HG03039 (cell line): ENCODE measurements at regions not wholly inside any gene's neighbourhood (a gene's known extent, or its start where the extent isn't known, plus 50 kb on each side); places are given as distances from the start of the nearest gene placed in this dataset.
"Not testable (repeated sequence)": the region's sequence is repeated elsewhere in the genome, so short reads cannot be mapped to it uniquely, and the experiment has no call there.

Experiments used
- ATAC-seq: cut with Tn5 transposase; IDR thresholded peaks from one replicate; pipeline ENCODE4 v1.9.1; 2021; ENCODE audit warnings: mild to moderate bottlenecking, moderate library complexity; ENCODE audit not compliant: unreplicated experiment

DNA sequence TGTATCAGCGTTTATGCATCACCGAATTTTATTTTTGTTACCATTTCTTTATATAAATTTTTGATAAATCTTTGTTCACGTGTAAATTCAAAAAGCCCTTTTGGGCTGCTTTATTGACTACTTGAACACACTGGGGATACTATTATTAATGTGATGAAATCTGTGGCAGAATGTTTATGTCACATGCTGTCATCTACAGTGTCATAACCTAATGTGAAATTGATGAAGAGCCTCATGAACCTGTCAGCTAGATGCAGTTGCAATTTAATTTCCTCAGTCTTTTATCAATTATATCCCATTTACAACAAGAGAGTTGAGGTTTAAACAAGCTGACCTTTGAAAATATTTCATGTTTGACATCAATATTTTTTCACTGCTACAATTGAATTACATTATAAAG lies 1100.4 kb upstream of the COX7C start:
- no peak for ATAC-seq

DNA sequence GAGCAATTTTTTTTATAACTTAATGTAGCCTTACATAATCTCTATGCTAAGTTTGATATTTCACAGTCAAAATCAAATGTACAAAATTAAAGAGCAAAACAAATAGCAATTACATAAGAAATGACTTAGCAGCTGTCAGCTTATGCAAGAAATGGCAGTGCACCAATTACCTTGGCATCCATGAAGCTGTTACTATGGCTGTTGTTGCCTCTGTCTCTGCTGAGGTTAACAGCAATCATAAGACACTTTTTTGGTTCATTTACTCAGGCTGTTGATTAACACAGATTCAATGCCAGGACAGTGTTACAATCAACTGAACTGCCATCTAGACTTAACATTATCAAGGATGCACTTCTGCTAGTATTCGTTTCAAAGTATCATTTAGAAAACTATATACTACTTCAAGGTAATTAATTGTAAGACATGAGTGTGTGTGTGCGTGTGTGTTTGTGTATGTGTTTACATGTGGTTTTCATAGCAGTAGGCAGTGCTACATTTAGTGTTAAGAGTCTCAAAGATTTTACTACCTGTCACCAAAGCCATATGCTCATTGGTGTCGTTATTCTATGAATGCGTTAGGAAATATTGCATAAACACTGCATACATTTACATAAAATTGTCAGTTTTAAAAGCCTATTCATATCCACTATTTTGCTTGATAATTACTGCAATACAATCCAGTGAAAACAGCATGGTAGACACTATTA lies 1084.2 kb upstream of the COX7C start:
- ATAC-seq: no peak

DNA sequence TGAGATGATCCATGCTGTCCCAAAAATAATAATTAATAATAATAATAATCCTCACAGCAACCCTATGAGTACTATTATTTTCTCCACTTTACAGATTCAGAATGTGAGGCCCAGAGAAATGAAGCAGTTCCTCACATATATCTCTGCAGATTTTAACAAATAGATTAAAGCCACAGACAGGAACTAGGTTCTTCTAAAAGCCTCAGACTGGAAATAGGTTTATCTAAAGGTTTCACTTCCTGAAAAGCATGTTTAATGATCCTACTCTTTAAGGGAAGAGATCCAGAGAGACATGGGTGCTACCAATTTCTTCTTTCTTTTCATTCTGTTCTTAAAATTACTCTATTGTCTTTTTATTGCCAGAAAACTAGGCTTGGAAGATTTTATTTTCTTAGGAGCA lies 1079.4 kb upstream of the COX7C start:
- no peak for ATAC-seq

DNA sequence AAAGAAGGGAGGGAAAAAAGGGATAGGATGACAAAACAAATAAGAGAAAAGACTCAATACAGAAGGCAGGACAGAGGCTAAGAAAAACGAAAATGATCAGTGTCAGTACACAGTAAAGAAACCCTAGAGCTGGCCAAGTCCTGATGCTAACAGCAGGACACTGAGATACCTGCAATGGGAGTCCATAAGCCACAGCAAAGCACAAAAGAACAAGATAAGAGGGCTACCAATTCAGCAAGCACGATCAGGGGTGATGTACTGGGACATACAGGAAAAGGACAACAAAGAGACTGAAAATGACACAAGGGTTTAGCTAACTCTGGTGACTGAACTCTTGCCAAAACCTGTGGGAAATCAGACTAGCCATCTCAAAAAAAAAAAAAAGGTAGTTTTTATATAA lies 1072.6 kb upstream of the COX7C start:
- no peak for ATAC-seq

DNA sequence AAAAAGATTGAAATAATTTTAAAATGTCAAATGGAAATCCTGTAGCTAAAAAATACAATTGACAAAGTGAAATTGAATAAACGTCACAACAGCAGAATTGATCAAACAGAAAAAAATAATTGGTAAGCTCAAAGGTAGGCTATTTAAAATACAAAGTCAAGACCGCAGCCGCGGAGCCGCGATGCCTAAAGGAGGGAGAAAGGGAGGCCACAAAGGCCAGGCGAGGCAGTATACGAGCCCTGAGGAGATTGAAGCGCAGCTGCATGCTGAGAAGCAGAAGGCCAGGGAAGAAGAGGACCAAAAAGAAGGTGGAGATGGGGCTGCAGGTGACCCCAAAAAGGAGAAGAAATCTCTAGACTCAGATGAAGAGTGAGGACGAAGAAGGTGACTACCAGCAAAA lies 1068.5 kb upstream of the COX7C start:
- ATAC-seq: no peak

DNA sequence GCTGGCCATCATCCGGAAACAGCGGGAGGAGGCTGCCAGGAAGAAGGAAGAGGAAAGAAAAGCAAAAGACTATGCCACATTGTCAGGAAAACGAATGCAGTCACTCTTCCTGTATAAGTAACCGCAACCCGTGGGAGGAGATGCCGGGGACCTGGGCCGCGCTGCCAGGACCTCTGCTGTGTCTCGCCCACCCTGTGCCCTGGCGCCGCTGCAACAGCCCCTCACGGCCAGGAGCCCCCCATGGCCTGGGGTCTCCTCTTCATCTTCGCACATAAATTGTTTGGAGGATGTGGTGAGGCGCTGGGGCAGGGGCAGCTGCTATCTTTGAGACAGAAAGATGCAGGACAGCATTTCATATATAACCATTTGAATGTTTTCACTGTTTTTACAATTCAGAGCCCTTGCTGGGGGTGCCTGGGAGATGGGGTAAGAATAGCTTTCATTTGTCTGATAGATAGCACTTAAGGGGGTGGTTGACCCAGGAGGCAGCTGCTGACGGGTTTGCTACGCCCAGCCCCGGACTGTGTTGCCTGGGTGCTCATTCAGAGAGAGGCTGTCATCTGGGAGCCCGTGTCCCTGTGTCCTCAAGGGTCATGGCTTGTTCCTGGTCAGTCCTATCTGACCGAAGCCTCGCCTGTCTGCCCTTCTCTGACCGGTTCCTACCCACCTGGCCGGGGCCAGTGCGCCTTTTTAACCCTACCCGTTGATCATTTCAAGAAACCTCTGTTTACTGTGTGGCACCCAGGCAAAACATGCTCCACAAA lies 1067.7 kb upstream of the COX7C start:
- ATAC-seq: no peak

DNA sequence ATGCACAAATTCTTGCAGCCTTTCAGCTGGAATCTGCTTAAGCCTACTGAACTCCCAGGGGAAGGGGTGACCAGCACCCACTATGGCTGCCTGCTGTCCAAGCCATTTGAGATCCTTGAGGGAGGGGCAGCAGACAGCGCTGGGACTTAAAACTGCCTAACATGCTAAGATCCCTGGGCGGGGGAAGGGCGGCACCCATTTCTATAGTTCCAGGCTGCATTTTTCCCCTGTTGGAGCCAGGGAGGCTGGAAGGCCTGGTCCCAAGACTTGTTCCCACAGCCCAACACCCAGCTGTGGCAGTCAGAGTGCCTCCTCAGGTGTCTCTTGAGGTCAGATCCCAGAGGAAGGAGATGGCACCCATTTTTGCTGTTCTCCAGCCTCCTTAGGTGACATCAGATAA lies 1061.3 kb upstream of the COX7C start:
- ATAC-seq: no peak

DNA sequence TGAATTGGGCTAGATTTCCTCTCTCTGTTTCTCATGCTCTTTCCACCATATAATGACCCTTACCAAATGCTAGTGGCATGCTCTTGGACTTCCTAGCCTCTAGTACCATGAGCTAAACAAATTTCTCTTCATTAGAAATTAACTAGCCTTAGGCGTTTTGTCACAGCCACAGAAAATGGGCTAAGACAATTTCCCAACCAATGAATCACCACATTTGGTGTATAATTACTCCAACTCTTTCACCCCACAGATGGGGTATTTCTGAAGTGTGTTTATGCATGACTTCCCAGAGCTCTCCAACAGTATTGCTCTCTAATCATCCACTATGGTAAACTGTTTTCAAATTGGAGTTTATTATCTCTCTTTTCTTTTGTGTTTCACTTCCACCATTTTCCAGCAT lies 1041.1 kb upstream of the COX7C start:
- ATAC-seq: no peak

DNA sequence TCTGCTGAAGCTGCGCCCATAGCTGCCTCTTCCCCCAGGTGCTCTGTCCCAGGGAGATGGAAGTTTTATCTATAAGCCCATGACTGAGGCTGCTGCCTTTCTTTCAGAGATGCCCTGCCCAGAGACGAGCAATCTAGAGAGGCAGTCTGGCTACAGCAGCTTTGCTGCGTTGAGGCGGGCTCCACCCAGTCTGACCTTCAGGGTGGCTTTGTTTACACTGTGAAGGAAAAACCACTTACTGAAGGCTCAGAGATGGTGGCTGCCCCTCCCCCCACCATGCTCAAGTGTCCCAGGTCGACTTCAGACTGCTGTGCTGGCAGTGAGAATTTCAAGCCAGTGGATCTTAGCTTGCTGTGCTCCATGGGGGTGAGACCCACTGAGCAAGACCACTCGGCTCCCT lies 1029.9 kb upstream of the COX7C start:
- ATAC-seq: not testable (repeated sequence)

DNA sequence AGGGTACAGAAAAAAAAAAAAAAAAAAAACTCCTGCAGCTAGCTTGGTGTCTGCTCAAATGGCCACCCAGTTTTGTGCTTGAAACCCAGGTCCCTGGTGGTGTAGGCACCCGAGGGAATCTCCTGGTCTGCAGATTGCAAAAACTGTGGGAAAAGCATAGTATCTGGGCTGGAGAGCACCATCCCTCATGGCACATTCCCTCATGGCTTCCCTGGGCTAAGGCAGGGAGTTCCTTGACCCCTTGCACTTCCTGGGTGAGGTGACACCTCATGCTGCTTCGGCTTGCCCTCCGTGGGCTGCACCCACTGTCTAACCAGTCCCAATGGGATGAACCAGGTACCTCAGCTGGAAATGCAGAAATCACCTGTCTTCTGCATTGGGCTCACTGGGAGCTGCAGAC lies 1029.5 kb upstream of the COX7C start:
- not testable (repeated sequence) for ATAC-seq

DNA sequence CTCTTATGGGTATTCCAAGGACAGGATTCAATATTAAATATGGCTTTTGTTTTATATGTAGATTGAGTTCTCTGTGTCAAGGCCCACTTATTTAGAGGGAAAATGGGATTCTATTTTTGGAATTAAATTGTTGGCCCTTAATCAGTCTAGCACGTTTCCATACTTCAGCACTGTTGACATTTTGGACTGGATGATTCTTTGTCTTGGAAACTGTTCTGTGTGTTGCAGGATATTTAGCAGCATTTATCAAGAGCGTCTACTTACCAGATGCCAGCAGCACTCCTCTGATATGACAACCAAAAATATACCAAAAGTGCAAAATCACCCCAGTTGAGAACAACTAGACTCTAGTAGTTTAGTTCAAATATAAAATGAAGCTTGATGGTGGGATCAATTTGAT lies 1027.0 kb upstream of the COX7C start:
- no peak for ATAC-seq

DNA sequence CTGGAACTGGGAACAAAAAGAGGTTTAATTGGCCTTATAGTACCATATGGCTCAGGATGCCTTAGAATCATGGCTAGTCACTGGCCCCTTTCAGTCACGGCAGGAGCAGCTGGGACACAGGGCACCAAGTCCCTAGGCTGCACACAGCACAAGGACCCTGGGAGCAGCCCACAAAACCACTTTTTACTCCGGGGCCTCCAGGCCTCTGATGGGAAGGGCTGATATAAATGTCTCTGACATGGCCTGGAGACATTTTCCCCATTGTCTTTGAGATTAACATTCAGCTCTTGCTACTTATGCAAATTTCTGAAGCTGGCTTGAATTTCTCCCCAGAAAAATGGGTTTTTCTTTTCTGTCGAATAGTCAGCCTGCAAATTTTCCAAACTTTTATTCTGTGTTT lies 1026.4 kb upstream of the COX7C start:
- no peak for ATAC-seq

DNA sequence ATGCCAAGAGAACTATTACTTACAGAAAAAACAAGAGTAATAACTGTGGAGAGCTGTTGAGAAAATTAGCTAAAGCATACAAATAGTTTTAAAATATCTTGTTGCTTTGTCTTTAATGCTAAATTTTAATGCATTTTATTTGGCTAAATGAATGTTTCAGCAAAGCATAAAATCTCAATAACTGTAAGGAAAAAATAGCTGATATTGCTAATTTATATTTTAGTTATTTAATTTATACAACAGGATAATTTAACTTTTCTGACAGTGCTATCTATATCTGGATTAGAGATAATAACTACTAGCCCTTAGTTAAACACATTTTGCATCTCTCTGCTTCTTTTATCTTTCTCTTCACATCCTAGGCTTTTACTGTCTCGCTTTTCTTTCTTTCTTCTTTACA lies 1014.9 kb upstream of the COX7C start:
- no peak for ATAC-seq

DNA sequence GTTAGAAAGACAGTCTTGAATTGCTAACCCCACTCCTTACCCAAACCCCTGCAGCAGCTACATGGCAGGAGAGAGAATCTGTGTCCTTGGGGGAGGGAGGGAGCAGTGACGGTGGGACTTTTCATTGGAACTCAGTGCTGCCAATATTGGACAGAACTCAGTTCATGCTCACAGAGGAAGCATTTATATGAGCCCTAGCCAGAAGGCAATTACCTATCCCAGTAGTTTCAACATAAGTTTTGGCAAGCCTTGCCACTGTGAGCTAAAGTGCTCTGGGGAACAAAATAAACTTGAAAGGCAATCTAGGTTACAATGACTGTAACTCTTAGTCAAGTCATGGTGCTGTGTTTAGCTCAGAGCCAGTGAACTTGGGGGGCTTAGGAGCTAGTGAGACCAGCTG lies 1013.4 kb upstream of the COX7C start:
- no peak for ATAC-seq

DNA sequence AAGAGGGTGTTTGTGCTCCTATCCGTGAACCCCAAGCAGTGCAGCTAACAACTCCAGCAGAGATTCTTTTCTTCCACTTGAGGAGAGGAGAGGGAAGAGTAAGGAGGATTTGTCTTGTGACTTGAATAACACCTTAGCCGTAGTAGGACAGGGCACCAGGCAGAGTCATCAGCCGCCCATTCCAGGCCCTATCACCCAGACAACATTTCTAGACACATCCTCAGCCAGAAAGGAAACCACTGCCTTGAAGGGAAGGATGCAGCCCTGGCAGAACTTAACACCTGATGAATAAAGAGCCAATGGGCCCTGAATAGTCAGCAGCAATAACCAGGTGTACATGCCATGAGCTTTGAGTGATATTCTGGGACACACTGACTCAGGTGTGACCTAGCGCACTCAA lies 1013.0 kb upstream of the COX7C start:
- no peak for ATAC-seq

DNA sequence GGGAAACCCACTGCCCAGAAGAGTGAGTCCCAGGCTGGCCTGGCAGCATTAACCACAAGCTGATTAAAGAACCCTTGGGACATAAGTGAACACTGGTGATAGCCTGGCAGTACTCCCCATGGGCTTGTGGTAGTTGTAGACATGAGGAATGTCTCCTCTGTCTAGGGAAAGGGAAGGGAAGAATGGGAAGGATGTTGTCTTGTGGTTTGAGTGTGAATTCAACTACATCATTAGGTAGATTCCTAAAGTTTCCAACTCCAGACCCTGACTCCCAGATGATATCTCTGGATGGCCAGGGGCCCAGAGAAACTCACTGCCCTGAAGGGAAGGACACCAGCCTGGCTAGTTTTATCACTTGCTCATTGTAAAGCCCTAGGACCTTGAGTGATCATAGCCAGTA lies 1012.4 kb upstream of the COX7C start:
- ATAC-seq: no peak

DNA sequence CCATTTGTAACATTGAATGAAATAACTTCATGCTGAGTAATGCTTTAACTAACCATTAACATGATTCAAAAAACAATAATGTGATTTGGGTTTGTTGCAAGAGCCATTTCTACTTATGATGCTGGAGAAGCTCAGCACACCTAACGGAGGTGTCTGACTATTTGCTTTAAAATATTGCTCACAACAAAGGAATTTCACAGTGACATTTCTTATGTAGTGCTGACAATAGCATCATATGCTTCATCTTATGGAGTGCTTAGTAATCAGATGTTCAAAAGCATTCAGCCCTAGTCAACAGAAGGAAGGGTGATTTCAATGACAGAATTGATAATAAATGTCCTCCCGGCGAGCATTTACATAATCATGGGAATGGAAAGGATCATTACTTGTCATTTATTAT lies 1003.3 kb upstream of the COX7C start:
- no peak for ATAC-seq

DNA sequence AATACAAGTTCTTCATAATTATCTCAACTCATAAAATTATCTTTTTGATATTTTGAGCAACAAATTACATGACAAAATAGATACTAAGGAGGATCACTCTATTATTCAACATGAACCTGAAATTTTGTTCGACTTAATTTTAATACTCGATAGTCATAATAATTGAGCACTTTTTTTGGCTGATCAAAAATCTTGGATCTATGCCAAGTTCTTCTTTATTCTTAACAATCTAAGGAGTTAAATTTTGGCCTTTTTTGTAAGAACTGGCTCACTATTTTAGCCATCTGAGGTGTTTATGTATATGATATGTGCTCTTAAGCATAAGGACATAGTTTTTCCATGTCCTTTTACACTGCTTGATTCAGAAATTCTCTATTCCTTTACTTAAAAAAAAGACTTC lies 996.1 kb upstream of the COX7C start:
- ATAC-seq: no peak

DNA sequence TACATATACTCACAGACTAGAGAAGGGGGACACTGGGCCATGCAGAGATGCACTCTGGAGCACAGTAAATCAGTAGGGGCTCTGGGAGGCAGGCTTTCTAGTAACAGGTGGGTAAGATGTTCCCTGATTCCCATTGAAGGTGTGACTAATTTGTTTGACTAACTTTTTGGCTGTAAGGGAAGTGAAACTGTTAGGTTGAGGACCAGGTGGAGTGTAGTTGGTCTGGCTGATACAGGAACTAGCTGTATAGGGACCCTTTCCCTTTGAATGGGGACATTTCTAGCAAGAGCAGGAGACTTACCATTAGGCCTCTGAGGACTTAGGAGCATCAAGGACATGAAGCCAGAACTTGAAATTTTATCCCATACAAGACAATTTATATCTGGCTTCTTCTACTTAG lies 989.6 kb upstream of the COX7C start:
- ATAC-seq: no peak

DNA sequence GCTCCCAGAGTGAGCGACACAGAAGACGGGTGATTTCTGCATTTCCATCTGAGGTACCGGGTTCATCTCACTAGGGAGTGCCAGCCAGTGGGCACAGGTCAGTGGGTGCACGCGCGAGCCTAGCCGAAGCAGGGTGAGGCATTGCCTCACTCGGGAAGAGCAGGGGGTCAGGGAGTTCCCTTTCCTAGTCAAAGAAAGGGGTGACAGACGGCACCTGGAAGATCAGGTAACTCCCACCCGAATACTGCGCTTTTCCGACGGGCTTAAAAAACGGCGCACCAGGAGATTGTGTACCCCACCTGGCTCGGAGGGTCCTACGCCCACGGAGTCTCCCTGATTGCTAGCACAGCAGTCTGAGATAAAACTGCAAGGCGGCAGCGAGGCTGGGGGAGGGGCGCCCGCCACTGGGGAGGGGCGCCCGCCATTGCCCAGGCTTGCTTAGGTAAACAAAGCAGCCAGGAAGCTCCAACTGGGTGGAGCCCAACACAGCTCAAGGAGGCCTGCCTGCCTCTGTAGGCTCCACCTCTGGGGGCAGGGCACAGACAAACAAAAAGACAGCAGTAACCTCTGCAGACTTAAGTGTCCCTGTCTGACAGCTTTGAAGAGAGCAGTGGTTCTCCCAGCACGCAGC lies 979.1 kb upstream of the COX7C start:
- ATAC-seq: not testable (repeated sequence)

DNA sequence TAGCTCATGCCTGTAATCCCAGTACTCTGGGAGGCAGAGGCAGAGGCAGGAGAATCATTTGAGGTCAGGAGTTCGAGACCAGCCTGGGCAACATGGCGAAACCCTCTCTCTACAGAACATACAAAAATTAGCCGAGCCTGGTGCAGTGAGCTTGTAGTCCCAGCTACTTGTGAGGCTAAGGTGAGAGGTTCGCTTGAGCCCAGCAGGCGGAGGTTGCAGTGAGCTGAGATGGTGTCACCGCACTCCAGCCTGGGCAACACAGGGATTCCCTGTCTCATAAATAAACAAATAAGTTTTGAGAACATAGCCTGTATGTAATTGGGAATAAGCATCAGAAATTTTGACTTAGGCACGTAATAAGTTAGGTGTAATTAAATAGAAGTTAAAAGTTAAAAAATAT lies 971.7 kb upstream of the COX7C start:
- ATAC-seq: no peak

DNA sequence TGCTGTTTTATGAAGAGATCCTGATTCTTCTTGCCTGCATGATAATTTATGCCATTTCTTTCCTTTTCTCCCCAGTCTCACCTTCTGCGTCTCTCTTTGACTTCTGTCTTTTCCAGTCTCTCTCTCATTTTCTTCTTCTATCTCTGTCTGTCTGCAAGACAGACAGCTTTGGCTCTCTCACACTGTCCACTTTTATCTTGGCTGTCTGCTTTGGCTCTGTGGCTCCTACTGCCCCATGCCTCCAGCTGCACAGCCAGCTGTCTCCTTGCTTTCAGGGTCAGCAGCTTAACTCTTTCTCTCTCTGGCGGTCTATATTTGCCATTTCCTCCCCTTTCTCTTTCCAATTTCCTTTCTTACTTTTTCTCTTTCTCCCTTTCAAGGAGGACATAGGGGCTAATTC lies 971.1 kb upstream of the COX7C start:
- ATAC-seq: no peak
